ENCODE measurements at regions not wholly inside any gene's neighbourhood (a gene's known extent, or its start where the extent isn't known, plus 50 kb on each side); places are given as distances from the start of the nearest gene placed in this dataset.

GRCh38 chrX:858542-859078, 228.0 kb downstream of the SHOX start:
- TF ChIP-seq IRF3 (IDR thresholded peaks at IDR 0.05) (no peak), POLR2A (IDR thresholded peaks at IDR 0.05; ENCODE audit: low read depth, low read length) (no peak), TAF1 (IDR thresholded peaks at IDR 0.05; ENCODE audit: borderline replicate concordance, low read depth, low read length) (no peak), MTA3 (IDR thresholded peaks at IDR 0.05; ENCODE audit: borderline replicate concordance, low read length) (no peak), NFIC (IDR thresholded peaks at IDR 0.05; ENCODE audit: low read depth, low read length) (no peak), PKNOX1 (IDR thresholded peaks at IDR 0.05) (no peak), CTCF (IDR thresholded peaks at IDR 0.05 in 2 of 3, conservative IDR thresholded peaks at IDR 0.05 in 1 of 3; ENCODE audit: control insufficient read depth in 2 of 3, extremely low read depth in 1 of 3, insufficient read depth in 1 of 3, low read depth in 3 of 3, low read length in 3 of 3) (no peak), PRDM15 (CRISPR knock-in tag; IDR thresholded peaks at IDR 0.05) (no peak)
